Left lung (tissue), 4 donors: ENCODE measurements at regions not wholly inside any gene's neighbourhood (a gene's known extent, or its start where the extent isn't known, plus 50 kb on each side); places are given as distances from the start of the nearest gene placed in this dataset.

Source experiments
- ATAC-seq: fragments of 200-7000 bp; cut with Tn5 transposase; one replicate; pipeline ENCODE4 v1.9.1; 2020; ENCODE audit warnings: moderate library complexity
- DNase-seq, 4 donors: peaks; one replicate each; pipeline ENCODE4 v3.0.0-alpha.2; 2013 to 2020
- H3K27ac ChIP-seq, 2 donors: fragments of 200-600 bp; sonication (generic) in 1 of 2; one replicate each; pipeline versions ENCODE4 v1.5.0 to v1.8.0; 2020 to 2021
- H3K27me3 ChIP-seq, 2 donors: fragments of 200-600 bp; sonication (generic) in 1 of 2; one replicate each; pipeline versions ENCODE4 v1.5.0 to v1.8.0; 2020 to 2021
- H3K36me3 ChIP-seq, 2 donors: fragments of 200-600 bp; sonication (generic) in 1 of 2; one replicate each; pipeline versions ENCODE4 v1.5.0 to v1.8.0; 2020 to 2021
- H3K4me1 ChIP-seq, 2 donors: fragments of 200-600 bp; one replicate each; pipeline ENCODE4 v1.8.0; 2021
- H3K4me3 ChIP-seq, 2 donors: fragments of 200-600 bp; sonication (generic) in 1 of 2; one replicate each; pipeline versions ENCODE4 v1.5.0 to v1.8.0; 2020 to 2021; ENCODE audit warnings: mild to moderate bottlenecking in 1 of 2
- H3K9me3 ChIP-seq, 2 donors: fragments of 200-600 bp; sonication (generic) in 1 of 2; one replicate each; pipeline versions ENCODE4 v1.5.0 to v1.8.0; 2020 to 2021
- intact Hi-C, 2 donors: fragments of 100-400 bp; cut with DNase I; formaldehyde crosslinking; loops; one replicate each; pipeline versions ENCODE4 v1.11.2 to v1.14.2; 2022
- TF ChIP-seq, protein P1 (sequence below), 2 donors: fragments of 200-600 bp; sonication (generic) in 1 of 2; IDR thresholded peaks; one replicate each; pipeline versions ENCODE4 v1.5.0 to v1.8.0; 2021; ENCODE audit warnings: antibody characterized with exemption in 2 of 2
- donor health status: DM: no; HTN: yes; CAD: no.
- donor health status: DM: no; HTN: no; CAD: no.

DNA sequence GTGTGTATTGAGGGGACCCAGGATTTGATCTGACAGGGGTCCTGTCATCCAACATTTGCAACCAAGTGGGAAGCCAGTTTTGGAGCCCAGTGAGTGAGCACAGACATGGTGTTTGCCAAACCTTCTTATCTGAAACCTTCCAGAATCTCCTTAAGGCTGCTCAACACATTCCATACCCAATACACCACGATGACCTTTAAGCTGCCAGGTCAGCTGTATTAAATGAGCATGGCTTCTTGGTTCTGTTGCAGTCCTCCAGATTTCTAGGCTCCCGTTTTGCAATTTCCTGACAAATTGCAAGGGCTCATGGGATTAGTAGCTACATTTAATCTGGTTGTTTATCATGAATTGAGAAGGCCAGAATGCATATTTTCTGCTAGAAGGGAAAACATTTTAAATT is 124.2 kb upstream of the ATP10B start:
- Histone ChIP-seq H3K27ac (no peak overlapping the region), H3K4me3 (no peak overlapping the region), H3K27me3 (no peaks in the 10 kb centered on the region), H3K4me1 (no peaks in the 10 kb centered on the region), H3K36me3 (no peaks in the 10 kb centered on the region), H3K9me3 (no peaks in the 10 kb centered on the region)
- DNase-seq (no peak), ATAC-seq (no peak)
- intact Hi-C loops = no loop called here
- TF ChIP-seq, protein P1, sequence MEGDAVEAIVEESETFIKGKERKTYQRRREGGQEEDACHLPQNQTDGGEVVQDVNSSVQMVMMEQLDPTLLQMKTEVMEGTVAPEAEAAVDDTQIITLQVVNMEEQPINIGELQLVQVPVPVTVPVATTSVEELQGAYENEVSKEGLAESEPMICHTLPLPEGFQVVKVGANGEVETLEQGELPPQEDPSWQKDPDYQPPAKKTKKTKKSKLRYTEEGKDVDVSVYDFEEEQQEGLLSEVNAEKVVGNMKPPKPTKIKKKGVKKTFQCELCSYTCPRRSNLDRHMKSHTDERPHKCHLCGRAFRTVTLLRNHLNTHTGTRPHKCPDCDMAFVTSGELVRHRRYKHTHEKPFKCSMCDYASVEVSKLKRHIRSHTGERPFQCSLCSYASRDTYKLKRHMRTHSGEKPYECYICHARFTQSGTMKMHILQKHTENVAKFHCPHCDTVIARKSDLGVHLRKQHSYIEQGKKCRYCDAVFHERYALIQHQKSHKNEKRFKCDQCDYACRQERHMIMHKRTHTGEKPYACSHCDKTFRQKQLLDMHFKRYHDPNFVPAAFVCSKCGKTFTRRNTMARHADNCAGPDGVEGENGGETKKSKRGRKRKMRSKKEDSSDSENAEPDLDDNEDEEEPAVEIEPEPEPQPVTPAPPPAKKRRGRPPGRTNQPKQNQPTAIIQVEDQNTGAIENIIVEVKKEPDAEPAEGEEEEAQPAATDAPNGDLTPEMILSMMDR (IDR thresholded peaks at IDR 0.05) = no peak

DNA sequence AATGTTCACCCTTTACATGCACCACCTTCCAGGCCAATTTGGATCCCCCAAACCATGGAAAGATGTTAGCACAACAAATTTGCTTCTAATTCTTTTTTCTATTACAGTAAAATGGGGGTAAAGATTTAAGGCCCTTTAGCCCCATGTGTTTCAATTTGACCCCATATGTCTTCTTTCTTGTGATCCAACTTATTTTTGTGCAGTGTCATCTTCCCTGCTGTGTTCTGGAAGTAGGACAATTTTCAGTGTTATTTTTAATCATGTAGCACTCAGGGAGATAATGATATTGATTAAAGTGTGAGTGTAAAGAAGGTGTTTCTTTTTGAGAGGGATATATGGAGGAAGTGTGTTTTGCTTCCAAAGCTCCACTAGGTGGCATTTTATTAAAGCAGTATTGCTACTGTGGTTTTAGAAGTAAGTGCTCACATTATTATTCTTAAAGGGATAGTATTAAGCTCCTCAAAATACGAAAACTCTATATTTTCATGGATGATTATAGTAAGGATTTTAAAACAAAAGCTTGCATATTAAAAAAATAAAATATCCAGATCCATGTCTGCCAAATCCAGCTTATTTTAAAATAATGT is 118.7 kb upstream of the ATP10B start:
- no peak for DNase-seq
- Histone ChIP-seq H3K9me3 (no peaks in the 10 kb centered on the region), H3K36me3 (no peaks in the 10 kb centered on the region), H3K4me3 (no peak overlapping the region), H3K27me3 (no peaks in the 10 kb centered on the region), H3K4me1 (no peaks in the 10 kb centered on the region), H3K27ac (no peak overlapping the region)
- no peak for ATAC-seq
- TF ChIP-seq, protein P1 (IDR thresholded peaks at IDR 0.05) = no peak
- intact Hi-C loops = no loop called here

DNA sequence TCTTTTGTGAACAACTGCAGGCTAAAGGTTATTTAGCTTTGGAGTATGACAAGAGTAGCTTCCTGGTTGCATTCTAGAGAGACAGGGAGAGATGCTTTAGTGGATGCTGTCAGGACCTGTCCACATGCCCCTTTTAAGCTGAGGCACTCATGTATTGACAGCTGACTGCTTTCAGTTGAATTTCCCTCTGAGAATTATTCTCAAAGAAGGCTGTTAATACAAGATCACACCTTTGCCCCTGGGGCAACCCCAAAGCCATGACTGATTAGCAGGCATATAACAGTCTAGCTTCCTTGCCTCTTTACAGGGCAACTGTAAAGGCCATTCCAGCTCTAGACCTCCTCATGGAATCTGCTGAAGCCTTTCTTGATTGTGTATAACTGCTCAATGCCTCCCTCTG is 117.6 kb upstream of the ATP10B start:
- TF ChIP-seq, protein P1 (IDR thresholded peaks at IDR 0.05) = no peak
- H3K9me3 ChIP-seq = no peaks in the 10 kb centered on the region
- H3K4me1 ChIP-seq = no peaks in the 10 kb centered on the region
- DNase-seq = no peak
- intact Hi-C loops = no loop called here
- H3K4me3 ChIP-seq = no peak overlapping the region
- H3K27me3 ChIP-seq = no peaks in the 10 kb centered on the region
- H3K27ac ChIP-seq = no peak overlapping the region
- H3K36me3 ChIP-seq = no peaks in the 10 kb centered on the region
- ATAC-seq = no peak

DNA sequence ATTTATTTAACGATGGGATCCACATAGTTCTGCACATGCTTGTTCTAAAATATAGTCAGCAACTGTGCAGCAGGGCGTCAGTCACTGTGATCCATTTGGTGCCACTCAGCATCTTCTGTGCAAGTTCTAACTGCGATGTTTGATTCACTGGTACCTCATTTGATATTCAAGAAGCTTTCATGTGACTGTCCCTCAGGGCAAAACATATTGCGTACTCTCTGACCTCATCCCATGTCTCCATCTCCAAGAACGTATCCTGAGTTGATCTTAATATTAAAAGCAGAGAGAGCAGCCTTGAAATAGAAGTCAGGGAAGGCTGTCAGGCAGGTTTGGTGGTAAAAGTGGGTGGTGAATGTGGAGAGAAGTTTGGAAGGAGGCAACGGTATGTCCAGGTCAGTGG is 116.5 kb upstream of the ATP10B start:
- H3K4me1 ChIP-seq = no peaks in the 10 kb centered on the region
- no peak overlapping the region for H3K4me3 ChIP-seq

DNA sequence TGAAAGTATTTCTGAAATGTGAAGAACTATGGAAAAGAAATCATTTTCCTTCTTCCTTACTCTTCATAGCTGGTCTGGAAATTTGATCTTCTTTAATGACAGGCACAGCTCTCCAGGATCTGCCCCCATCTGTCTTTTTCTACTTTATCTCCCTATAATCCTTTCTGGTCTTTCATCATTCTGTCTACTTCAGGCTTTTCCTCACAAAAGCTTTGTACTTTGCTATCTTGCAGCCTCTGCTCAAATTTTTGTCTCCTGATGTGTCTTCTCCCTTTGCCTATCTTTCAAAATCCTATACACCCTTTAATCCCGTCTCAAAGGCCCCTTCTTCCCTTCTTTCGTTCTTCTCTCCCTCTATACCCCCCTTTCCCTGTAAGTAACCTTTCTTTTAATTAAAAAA is 114.9 kb upstream of the ATP10B start:
- no peaks in the 10 kb centered on the region for H3K9me3 ChIP-seq
- TF ChIP-seq, protein P1 (IDR thresholded peaks at IDR 0.05) = no peak
- intact Hi-C loops = no loop called here
- H3K27ac ChIP-seq = no peak overlapping the region
- H3K36me3 ChIP-seq = no peaks in the 10 kb centered on the region
- no peak for ATAC-seq
- no peaks in the 10 kb centered on the region for H3K4me1 ChIP-seq
- no peak for DNase-seq
- H3K27me3 ChIP-seq = no peaks in the 10 kb centered on the region
- H3K4me3 ChIP-seq = no peak overlapping the region

More for the DNA sequence above, 116.5 kb upstream of the ATP10B start:
- DNase-seq (no peak), ATAC-seq (no peak)
- H3K27me3 ChIP-seq = no peaks in the 10 kb centered on the region
- no peak overlapping the region for H3K27ac ChIP-seq
- intact Hi-C loops = no loop called here
- TF ChIP-seq, protein P1 (IDR thresholded peaks at IDR 0.05) = no peak
- no peaks in the 10 kb centered on the region for H3K9me3 ChIP-seq
- no peaks in the 10 kb centered on the region for H3K36me3 ChIP-seq
